ENCODE measurements at regions not wholly inside any gene's neighbourhood (a gene's known extent, or its start where the extent isn't known, plus 50 kb on each side); places are given as distances from the start of the nearest gene placed in this dataset.

DNA sequence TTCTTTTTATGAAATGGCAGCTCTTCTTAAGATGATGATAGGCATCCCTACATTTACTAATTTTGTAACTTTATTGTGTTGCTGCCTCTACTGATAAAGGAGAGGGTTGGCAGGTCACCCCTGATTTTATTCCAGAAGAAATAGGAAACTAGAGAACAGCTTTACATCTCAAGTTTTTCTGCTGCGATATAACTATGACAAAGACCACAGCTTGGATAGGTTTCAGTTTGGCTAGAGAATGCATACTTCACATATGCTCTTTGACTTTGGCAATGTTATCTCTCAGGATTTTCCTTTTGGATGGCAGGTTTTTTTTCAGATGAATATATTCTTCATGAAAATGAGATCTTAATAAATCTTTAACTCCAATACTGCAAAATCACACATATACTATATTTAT, 395.3 kb upstream of the GOLIM4 start:
- TF ChIP-seq, protein P1, sequence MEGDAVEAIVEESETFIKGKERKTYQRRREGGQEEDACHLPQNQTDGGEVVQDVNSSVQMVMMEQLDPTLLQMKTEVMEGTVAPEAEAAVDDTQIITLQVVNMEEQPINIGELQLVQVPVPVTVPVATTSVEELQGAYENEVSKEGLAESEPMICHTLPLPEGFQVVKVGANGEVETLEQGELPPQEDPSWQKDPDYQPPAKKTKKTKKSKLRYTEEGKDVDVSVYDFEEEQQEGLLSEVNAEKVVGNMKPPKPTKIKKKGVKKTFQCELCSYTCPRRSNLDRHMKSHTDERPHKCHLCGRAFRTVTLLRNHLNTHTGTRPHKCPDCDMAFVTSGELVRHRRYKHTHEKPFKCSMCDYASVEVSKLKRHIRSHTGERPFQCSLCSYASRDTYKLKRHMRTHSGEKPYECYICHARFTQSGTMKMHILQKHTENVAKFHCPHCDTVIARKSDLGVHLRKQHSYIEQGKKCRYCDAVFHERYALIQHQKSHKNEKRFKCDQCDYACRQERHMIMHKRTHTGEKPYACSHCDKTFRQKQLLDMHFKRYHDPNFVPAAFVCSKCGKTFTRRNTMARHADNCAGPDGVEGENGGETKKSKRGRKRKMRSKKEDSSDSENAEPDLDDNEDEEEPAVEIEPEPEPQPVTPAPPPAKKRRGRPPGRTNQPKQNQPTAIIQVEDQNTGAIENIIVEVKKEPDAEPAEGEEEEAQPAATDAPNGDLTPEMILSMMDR (conservative IDR thresholded peaks at IDR 0.05; ENCODE audit: low read depth, low read length): no peak
- no peak for TF ChIP-seq RAD21 (IDR thresholded peaks at IDR 0.05; ENCODE audit: low read length)
- TF ChIP-seq RCOR1 (IDR thresholded peaks at IDR 0.05; ENCODE audit: insufficient replicate concordance, low read length): no peak
- TF ChIP-seq FOS (IDR thresholded peaks at IDR 0.05; ENCODE audit: low read depth, low read length): no peak
- no peak for TF ChIP-seq CEBPB (IDR thresholded peaks at IDR 0.05; ENCODE audit: low read depth, low read length)
- no peak for TF ChIP-seq RFX5 (IDR thresholded peaks at IDR 0.05; ENCODE audit: low read depth, low read length)
